ENCODE measurements at regions not wholly inside any gene's neighbourhood (a gene's known extent, or its start where the extent isn't known, plus 50 kb on each side); places are given as distances from the start of the nearest gene placed in this dataset.

GRCh38 chr3:6567241-6567640 is 293.7 kb upstream of the GRM7 start:
- TF ChIP-seq, protein P1, sequence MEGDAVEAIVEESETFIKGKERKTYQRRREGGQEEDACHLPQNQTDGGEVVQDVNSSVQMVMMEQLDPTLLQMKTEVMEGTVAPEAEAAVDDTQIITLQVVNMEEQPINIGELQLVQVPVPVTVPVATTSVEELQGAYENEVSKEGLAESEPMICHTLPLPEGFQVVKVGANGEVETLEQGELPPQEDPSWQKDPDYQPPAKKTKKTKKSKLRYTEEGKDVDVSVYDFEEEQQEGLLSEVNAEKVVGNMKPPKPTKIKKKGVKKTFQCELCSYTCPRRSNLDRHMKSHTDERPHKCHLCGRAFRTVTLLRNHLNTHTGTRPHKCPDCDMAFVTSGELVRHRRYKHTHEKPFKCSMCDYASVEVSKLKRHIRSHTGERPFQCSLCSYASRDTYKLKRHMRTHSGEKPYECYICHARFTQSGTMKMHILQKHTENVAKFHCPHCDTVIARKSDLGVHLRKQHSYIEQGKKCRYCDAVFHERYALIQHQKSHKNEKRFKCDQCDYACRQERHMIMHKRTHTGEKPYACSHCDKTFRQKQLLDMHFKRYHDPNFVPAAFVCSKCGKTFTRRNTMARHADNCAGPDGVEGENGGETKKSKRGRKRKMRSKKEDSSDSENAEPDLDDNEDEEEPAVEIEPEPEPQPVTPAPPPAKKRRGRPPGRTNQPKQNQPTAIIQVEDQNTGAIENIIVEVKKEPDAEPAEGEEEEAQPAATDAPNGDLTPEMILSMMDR (IDR thresholded peaks at IDR 0.05; ENCODE audit: borderline replicate concordance, insufficient read depth, low read depth, low read length): no peak
- no peak overlapping the region for H3K4me3 ChIP-seq (ENCODE audit: low read depth, low read length)

- TF ChIP-seq, protein P1 (IDR thresholded peaks at IDR 0.05; ENCODE audit: borderline replicate concordance, insufficient read depth, low read depth, low read length): no peak
- H3K4me3 ChIP-seq (ENCODE audit: low read depth, low read length): no peak overlapping the region
Measured at GRCh38 chr3:6568999-6569493, 291.9 kb upstream of the GRM7 start.

DNA sequence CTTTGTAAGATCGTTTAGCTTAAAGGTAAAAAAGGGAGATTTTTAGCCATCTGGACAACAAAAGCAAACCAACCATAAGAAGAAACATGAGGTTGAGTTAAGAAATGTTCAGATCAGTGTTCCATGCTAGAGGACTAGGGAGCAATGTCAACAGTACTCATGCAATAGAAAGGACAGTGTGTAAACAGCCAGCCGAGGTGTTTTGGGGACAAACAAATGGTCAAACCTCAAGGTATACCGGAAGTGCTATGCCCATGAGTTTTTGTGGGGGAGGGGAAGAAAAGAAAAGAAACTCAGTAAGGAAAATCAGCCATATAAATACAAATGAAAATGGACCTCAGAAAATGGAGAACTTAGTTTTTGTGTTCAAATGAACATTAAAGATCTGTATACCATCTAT is 289.5 kb upstream of the GRM7 start:
- TF ChIP-seq, protein P1 (IDR thresholded peaks at IDR 0.05; ENCODE audit: borderline replicate concordance, insufficient read depth, low read depth, low read length): no peak
- no peak overlapping the region for H3K4me3 ChIP-seq (ENCODE audit: low read depth, low read length)

- TF ChIP-seq, protein P1 (IDR thresholded peaks at IDR 0.05; ENCODE audit: borderline replicate concordance, insufficient read depth, low read depth, low read length): no peak
- H3K4me3 ChIP-seq (ENCODE audit: low read depth, low read length): no peak overlapping the region
Measured at GRCh38 chr3:6577584-6577983, 283.3 kb upstream of the GRM7 start.

DNA sequence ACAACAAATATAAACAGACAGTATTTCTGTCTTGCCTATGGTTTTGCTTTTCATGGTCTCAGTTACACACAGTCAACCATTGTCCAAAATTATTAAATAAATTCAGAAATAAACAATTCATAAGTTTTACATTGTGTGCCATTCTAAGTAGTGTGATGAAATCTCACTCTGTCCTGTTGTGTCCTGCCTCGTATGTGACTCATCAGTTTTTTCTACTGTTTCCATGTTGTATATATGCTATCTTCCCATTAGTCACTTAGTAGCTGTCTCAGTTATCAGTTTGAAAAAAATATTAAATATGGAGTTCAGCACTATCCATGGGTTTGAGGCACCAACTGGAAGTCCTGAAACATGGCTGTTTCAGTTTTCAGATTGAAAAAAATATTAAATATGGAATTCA is 282.4 kb upstream of the GRM7 start:
- TF ChIP-seq, protein P1 (IDR thresholded peaks at IDR 0.05; ENCODE audit: borderline replicate concordance, insufficient read depth, low read depth, low read length): no peak
- H3K4me3 ChIP-seq (ENCODE audit: low read depth, low read length): no peak overlapping the region

DNA sequence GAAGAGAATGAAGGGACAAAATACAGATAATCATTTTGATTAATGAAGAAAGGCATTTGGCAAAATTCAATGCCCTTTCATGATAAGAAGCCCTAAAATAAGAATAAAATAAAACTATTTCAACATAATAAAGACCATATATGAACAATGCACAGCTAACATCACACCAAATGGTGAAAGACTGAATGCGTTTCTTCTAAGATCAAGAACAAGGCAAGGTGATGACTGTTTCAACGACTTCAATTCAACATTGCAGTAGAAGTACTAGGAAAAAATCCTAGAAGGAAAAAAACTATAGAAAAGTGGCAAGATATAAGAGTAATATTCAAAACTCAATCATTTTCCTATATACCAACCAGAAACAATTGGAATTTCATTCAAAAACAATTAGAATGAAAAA is 280.1 kb upstream of the GRM7 start:
- TF ChIP-seq, protein P1 (IDR thresholded peaks at IDR 0.05; ENCODE audit: borderline replicate concordance, insufficient read depth, low read depth, low read length): no peak
- no peak overlapping the region for H3K4me3 ChIP-seq (ENCODE audit: low read depth, low read length)

DNA sequence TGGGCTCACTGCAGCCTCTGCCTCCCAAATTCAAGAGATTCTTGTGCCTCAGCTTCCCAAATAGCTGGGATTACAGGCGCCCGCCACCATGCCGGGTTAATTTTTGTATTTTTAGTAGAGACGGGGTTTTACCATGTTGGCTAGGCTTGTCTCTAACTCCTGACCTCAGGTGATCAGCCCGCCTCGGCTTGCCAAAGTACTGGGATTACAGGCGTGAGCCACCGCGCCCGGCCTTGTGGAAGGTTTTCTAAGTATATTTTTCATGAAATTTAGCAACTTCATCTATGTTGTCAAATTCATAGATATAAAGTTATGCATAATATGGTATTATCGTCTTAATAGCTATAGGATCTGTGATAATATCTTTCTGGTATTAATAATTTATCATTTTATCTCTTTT is 275.6 kb upstream of the GRM7 start:
- no peak overlapping the region for H3K4me3 ChIP-seq (ENCODE audit: low read depth, low read length)
- TF ChIP-seq, protein P1 (IDR thresholded peaks at IDR 0.05; ENCODE audit: borderline replicate concordance, insufficient read depth, low read depth, low read length): no peak
